PC-9 (cell line): ENCODE measurements at regions not wholly inside any gene's neighbourhood (a gene's known extent, or its start where the extent isn't known, plus 50 kb on each side); places are given as distances from the start of the nearest gene placed in this dataset.
"Not testable (repeated sequence)": the region's sequence is repeated elsewhere in the genome, so short reads cannot be mapped to it uniquely, and the experiment has no call there.

Source experiments
- EZH2 ChIP-seq: fragments of 200-600 bp; sonication (generic); IDR thresholded peaks from 2 replicates; pipeline ENCODE4 v1.8.0; 2017; ENCODE audit warnings: antibody characterized with exemption, low read depth
- TF ChIP-seq, protein P1 (sequence below): fragments of 200-600 bp; sonication (generic); conservative IDR thresholded peaks from 2 replicates; pipeline ENCODE4 v1.6.1; 2017; ENCODE audit warnings: mixed run types, antibody characterized with exemption, mild to moderate bottlenecking, moderate library complexity

DNA sequence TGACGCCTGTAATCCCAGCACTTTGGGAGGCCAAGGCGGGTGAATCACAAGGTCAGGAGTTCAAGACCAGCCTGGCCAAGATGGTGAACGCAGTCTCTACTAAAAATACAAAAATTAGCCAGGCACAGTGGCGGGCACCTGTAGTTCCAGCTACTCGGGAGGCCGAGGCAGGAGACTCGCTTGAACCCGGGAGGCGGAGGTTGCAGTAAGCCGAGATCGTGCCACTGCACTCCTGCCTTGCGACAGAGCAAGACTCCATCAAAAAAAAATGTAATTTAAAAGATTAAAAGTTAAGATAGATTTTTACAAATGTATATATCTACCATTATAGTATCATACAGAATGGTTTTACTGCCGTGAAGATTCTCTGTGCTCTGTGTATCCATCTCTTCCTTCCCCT lies 1464.1 kb downstream of the FOXD4L5 start:
- TF ChIP-seq, protein P1, sequence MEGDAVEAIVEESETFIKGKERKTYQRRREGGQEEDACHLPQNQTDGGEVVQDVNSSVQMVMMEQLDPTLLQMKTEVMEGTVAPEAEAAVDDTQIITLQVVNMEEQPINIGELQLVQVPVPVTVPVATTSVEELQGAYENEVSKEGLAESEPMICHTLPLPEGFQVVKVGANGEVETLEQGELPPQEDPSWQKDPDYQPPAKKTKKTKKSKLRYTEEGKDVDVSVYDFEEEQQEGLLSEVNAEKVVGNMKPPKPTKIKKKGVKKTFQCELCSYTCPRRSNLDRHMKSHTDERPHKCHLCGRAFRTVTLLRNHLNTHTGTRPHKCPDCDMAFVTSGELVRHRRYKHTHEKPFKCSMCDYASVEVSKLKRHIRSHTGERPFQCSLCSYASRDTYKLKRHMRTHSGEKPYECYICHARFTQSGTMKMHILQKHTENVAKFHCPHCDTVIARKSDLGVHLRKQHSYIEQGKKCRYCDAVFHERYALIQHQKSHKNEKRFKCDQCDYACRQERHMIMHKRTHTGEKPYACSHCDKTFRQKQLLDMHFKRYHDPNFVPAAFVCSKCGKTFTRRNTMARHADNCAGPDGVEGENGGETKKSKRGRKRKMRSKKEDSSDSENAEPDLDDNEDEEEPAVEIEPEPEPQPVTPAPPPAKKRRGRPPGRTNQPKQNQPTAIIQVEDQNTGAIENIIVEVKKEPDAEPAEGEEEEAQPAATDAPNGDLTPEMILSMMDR: not testable (repeated sequence)
- not testable (repeated sequence) for TF ChIP-seq EZH2
